Activated CD8-positive, alpha-beta memory T cell treated with anti-CD3 and anti-CD28 coated beads for 24 hours (primary cell): ENCODE measurements at regions not wholly inside any gene's neighbourhood (a gene's known extent, or its start where the extent isn't known, plus 50 kb on each side); places are given as distances from the start of the nearest gene placed in this dataset.

Experiments used
- DNase-seq: peaks from one replicate; pipeline ENCODE4 v3.0.0-alpha.2; 2020

GRCh38 chr2:120669971-120670370 lies 65.7 kb upstream of the GLI2 start:
- DNase-seq, result peak; percentile 26

GRCh38 chr2:120670371-120670770 lies 65.3 kb upstream of the GLI2 start:
- peak; percentile 37 for DNase-seq

- DNase-seq, result no peak
Observed at GRCh38 chr2:120670771-120671480, 64.7 kb upstream of the GLI2 start.

GRCh38 chr2:120672526-120673204 lies 63.0 kb upstream of the GLI2 start:
- no peak for DNase-seq

GRCh38 chr2:120673205-120673550 lies 62.5 kb upstream of the GLI2 start:
- DNase-seq, result no peak

GRCh38 chr2:120673571-120674061 lies 62.1 kb upstream of the GLI2 start:
- DNase-seq, result no peak

- no peak for DNase-seq
Observed at GRCh38 chr2:120674246-120675170, 61.2 kb upstream of the GLI2 start.

- DNase-seq, result peak; percentile 76
Observed at GRCh38 chr2:120675460-120676130, 60.1 kb upstream of the GLI2 start.

- DNase-seq, result no peak
Observed at GRCh38 chr2:120677221-120677620, 58.4 kb upstream of the GLI2 start.

- no peak for DNase-seq
Observed at GRCh38 chr2:120677696-120678247, 57.9 kb upstream of the GLI2 start.

GRCh38 chr2:120678251-120678650 lies 57.4 kb upstream of the GLI2 start:
- DNase-seq, result no peak

GRCh38 chr2:120678926-120679325 lies 56.7 kb upstream of the GLI2 start:
- no peak for DNase-seq

- DNase-seq, result no peak
Observed at GRCh38 chr2:120679526-120679925, 56.1 kb upstream of the GLI2 start.

GRCh38 chr2:120680136-120680761 lies 55.4 kb upstream of the GLI2 start:
- peak; percentile 89 for DNase-seq

- DNase-seq, result no peak
Observed at GRCh38 chr2:120681181-120681580, 54.5 kb upstream of the GLI2 start.

GRCh38 chr2:120681696-120682288 lies 53.9 kb upstream of the GLI2 start:
- no peak for DNase-seq

GRCh38 chr2:120682654-120683053 lies 53.0 kb upstream of the GLI2 start:
- DNase-seq, result no peak

- no peak for DNase-seq
Observed at GRCh38 chr2:120683081-120683480, 52.6 kb upstream of the GLI2 start.

- no peak for DNase-seq
Observed at GRCh38 chr2:120683701-120684100, 52.0 kb upstream of the GLI2 start.

- no peak for DNase-seq
Observed at GRCh38 chr2:120684289-120685065, 51.2 kb upstream of the GLI2 start.
